HTR-8/SVneo (cell line): ENCODE measurements at regions not wholly inside any gene's neighbourhood (a gene's known extent, or its start where the extent isn't known, plus 50 kb on each side); places are given as distances from the start of the nearest gene placed in this dataset.

Source experiments
- DNase-seq: peaks from one replicate; pipeline ENCODE4 v3.0.0; 2011; ENCODE audit warnings: low spot score, mixed read lengths; ENCODE audit not compliant: insufficient read length
- FAIRE-seq: peaks from 2 replicates; lab custom pipeline; 2011; peaks lifted over from hg19 to GRCh38; lab: Jason Lieb, UNC

GRCh38 chr10:37687581-37687980 lies 169.8 kb downstream of the ZNF248 start:
- FAIRE-seq (no peak), DNase-seq (no peak)

GRCh38 chr10:37685741-37686683 lies 171.4 kb downstream of the ZNF248 start:
- FAIRE-seq = no peak
- no peak for DNase-seq

GRCh38 chr10:37684765-37685164 lies 172.6 kb downstream of the ZNF248 start:
- no peak for DNase-seq
- no peak for FAIRE-seq

GRCh38 chr10:37682617-37683016 lies 174.8 kb downstream of the ZNF248 start:
- no peak for FAIRE-seq

GRCh38 chr10:37681617-37681999 lies 175.8 kb downstream of the ZNF248 start:
- FAIRE-seq = no peak
- DNase-seq = no peak

More at GRCh38 chr10:37682617-37683016, 174.8 kb downstream of the ZNF248 start:
- no peak for DNase-seq

- DNase-seq (no peak), FAIRE-seq (no peak)
These were observed 176.4 kb downstream of the ZNF248 start for GRCh38 chr10:37680716-37681616.

- DNase-seq (no peak), FAIRE-seq (no peak)
These were observed 177.1 kb downstream of the ZNF248 start for GRCh38 chr10:37680243-37680683.

- DNase-seq (no peak), FAIRE-seq (no peak)
These were observed 177.9 kb downstream of the ZNF248 start for GRCh38 chr10:37679465-37679864.

- FAIRE-seq = no peak
- DNase-seq = no peak
These were observed 182.0 kb downstream of the ZNF248 start for GRCh38 chr10:37675449-37675848.

GRCh38 chr10:37671802-37672201 lies 185.6 kb downstream of the ZNF248 start:
- FAIRE-seq (no peak), DNase-seq (no peak)

GRCh38 chr10:37667736-37668135 lies 189.7 kb downstream of the ZNF248 start:
- FAIRE-seq = no peak
- no peak for DNase-seq

- FAIRE-seq = peak; percentile 44
These were observed 202.9 kb downstream of the ZNF248 start for GRCh38 chr10:37654466-37654865.

GRCh38 chr10:37643187-37643586 lies 214.2 kb downstream of the ZNF248 start:
- DNase-seq (no peak), FAIRE-seq (no peak)

More at GRCh38 chr10:37654466-37654865, 202.9 kb downstream of the ZNF248 start:
- DNase-seq = no peak

GRCh38 chr10:37640301-37640700 lies 217.1 kb downstream of the ZNF248 start:
- FAIRE-seq (no peak), DNase-seq (no peak)

- FAIRE-seq = no peak
These were observed 218.2 kb downstream of the ZNF248 start for GRCh38 chr10:37639200-37639599.

GRCh38 chr10:37638569-37638968 lies 218.8 kb downstream of the ZNF248 start:
- no peak for DNase-seq
- FAIRE-seq = no peak

More at GRCh38 chr10:37639200-37639599, 218.2 kb downstream of the ZNF248 start:
- no peak for DNase-seq

- FAIRE-seq = no peak
- no peak for DNase-seq
These were observed 223.0 kb downstream of the ZNF248 start for GRCh38 chr10:37634351-37634880.

- no peak for DNase-seq
- FAIRE-seq = no peak
These were observed 224.8 kb downstream of the ZNF248 start for GRCh38 chr10:37632641-37633040.

- FAIRE-seq = no peak
These were observed 233.9 kb downstream of the ZNF248 start for GRCh38 chr10:37623506-37623905.

GRCh38 chr10:37619336-37619735 lies 238.1 kb downstream of the ZNF248 start:
- no peak for FAIRE-seq
- no peak for DNase-seq

More at GRCh38 chr10:37623506-37623905, 233.9 kb downstream of the ZNF248 start:
- DNase-seq = no peak
